Thyroid gland (tissue), 4 donors: ENCODE measurements at regions not wholly inside any gene's neighbourhood (a gene's known extent, or its start where the extent isn't known, plus 50 kb on each side); places are given as distances from the start of the nearest gene placed in this dataset.

Experiments used
- POLR2A ChIP-seq, 2 donors: fragments of 450-650 bp; IDR thresholded peaks; one replicate each; pipeline ENCODE4 v1.6.1; 2017; ENCODE audit warnings: antibody characterized with exemption in 2 of 2, mild to moderate bottlenecking in 2 of 2, moderate library complexity in 1 of 2
- TF ChIP-seq, protein P1 (sequence below), 6 experiments: fragments of 200-600 bp in 3 of 6; fragments of 450-650 bp in 3 of 6; sonication (generic) in 3 of 6; IDR thresholded peaks; one replicate each; pipeline ENCODE4 v1.5.1; 2016 to 2019; ENCODE audit warnings: antibody characterized with exemption in 6 of 6, mild to moderate bottlenecking in 2 of 6, inconsistent platforms in 1 of 6, moderate library complexity in 1 of 6

DNA sequence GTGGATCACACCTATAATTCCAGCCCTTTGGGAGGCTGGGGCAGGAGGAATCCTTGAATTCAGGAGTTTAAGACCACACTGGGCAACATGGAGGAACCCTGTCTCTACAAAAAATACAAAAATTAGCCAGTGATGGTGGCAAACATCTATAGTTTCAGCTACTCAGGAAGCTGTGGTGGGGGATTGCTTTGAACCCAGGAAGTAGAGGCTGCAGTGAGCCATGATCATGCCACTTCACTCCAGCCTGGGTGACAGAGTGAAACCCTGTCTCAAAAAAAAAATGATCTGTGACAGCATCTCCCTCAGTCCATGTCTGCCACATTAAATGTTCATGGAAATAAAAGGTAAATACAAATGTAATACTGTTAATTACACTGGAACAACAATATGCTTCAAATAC is 121.4 kb upstream of the COL5A2 start:
- no peak for TF ChIP-seq POLR2A (IDR thresholded peaks at IDR 0.05)
- TF ChIP-seq, protein P1, sequence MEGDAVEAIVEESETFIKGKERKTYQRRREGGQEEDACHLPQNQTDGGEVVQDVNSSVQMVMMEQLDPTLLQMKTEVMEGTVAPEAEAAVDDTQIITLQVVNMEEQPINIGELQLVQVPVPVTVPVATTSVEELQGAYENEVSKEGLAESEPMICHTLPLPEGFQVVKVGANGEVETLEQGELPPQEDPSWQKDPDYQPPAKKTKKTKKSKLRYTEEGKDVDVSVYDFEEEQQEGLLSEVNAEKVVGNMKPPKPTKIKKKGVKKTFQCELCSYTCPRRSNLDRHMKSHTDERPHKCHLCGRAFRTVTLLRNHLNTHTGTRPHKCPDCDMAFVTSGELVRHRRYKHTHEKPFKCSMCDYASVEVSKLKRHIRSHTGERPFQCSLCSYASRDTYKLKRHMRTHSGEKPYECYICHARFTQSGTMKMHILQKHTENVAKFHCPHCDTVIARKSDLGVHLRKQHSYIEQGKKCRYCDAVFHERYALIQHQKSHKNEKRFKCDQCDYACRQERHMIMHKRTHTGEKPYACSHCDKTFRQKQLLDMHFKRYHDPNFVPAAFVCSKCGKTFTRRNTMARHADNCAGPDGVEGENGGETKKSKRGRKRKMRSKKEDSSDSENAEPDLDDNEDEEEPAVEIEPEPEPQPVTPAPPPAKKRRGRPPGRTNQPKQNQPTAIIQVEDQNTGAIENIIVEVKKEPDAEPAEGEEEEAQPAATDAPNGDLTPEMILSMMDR (IDR thresholded peaks at IDR 0.05): no peak
